Inflammatory macrophage (primary cell): ENCODE measurements at regions not wholly inside any gene's neighbourhood (a gene's known extent, or its start where the extent isn't known, plus 50 kb on each side); places are given as distances from the start of the nearest gene placed in this dataset.

Experiments used
- DNase-seq, 2 donors: peaks; one replicate each; pipeline ENCODE4 v3.0.0-alpha.2; 2020 to 2022

DNA sequence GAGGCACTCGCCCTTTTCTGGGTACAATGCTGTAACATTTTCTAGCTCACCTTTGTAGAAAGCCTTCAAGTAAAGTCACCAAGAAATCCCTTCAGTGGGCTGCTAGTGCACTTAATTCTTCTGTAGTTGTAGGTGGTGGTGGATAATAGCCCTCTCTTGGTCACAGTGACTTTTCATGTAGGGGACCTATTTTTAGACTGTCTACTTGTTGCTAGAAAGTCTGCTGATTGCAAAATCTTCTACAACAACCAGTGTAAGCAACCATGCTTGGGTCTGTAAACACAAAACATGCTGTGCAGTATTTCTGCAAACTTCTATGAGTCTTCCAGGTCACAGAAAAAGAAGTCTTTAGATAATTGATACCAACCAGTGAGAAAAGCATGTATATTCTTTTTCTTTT, 55.6 kb downstream of the PBDC1 start:
- DNase-seq, result no peak

DNA sequence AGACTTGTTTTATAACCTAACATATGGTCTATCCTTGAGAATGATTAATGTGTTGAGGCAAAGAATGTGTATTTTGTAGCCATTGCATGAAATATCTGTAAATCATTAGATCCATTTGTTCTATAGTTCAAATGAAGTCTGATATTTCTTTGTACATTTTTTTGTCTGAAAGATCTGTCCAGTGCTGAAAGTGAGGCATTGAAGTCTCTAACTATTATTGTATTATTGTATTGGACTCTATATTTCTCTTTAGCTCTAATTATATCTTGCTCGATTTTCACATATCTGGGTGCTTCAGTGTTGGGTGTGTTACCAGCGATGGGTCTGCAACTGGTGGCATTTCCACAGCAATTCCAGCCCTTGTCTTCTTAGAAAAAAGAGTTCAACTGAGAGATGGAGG, 76.0 kb downstream of the PBDC1 start:
- no peak for DNase-seq

DNA sequence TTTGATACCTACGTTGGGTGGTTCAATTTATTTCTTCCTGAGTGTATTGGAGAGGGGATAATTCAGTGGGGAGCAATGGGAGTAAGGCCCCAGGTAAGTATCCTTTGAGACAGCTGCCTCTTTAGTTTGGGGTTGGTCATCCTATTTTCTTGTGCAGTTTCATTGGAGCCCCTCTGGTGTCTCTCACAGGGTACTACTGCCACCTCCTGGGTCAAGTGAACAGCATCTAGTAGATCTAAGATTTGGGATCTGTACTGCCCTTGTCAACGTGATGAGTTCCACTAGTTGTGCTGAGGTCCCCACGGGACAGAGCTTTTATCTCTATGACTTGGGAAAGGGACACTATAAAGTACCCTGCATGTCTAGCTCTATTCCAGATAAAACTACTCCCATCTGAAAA, 80.6 kb downstream of the PBDC1 start:
- DNase-seq, result peak; percentile 28 to 53

DNA sequence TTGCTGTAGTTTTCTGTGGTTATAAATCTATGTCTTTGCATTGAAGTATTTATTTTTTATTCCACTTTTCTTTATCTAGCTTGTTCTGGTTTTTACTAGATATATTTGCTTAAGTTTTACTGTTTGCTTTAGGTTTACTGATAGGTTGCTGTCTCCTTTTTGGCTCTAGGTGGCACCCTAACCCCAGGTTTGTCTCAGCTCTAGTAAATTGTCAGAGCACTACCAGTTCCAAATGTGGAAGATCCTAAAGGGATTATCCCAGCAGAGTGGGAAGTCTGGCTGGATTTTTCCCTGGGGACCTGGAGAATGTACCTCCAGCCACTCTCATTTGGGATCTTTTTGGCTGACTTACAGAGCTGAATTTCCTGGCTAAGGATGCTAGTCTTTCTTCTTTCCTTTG, 106.1 kb downstream of the PBDC1 start:
- DNase-seq, result peak; percentile 3 to 41
